GM12891 (cell line): ENCODE measurements at regions not wholly inside any gene's neighbourhood (a gene's known extent, or its start where the extent isn't known, plus 50 kb on each side); places are given as distances from the start of the nearest gene placed in this dataset.

ENCODE experiments used
- POLR2A ChIP-seq: IDR thresholded peaks from 2 replicates; pipeline ENCODE4 v1.6.1; 2011; ENCODE audit warnings: low read depth, low read length, control low read depth
- POLR2AphosphoS5 ChIP-seq: IDR thresholded peaks from 2 replicates; pipeline ENCODE4 v1.6.1; 2011; ENCODE audit warnings: low read depth, low read length, control low read depth

GRCh38 chr13:74703855-74704387, 569.7 kb upstream of the KLF12 start:
- no peak for TF ChIP-seq POLR2A
- no peak for TF ChIP-seq POLR2AphosphoS5
